ENCODE measurements at regions not wholly inside any gene's neighbourhood (a gene's known extent, or its start where the extent isn't known, plus 50 kb on each side); places are given as distances from the start of the nearest gene placed in this dataset.

- TF ChIP-seq YY1 (IDR thresholded peaks at IDR 0.05; ENCODE audit: low read depth) (no peak), ZBTB7A (IDR thresholded peaks at IDR 0.05; ENCODE audit: low read depth) (no peak), USF1 (IDR thresholded peaks at IDR 0.05) (no peak), MAX (IDR thresholded peaks at IDR 0.05) (no peak), TAF1 (IDR thresholded peaks at IDR 0.05; ENCODE audit: low read depth) (no peak), CEBPB (IDR thresholded peaks at IDR 0.05) (no peak), EP300 (IDR thresholded peaks at IDR 0.05; ENCODE audit: borderline replicate concordance) (no peak), NFIC (IDR thresholded peaks at IDR 0.05) (no peak), EGR1 (IDR thresholded peaks at IDR 0.05) (no peak)
These were observed 215.7 kb upstream of the HNMT start for GRCh38 chr2:137748533-137748932.

All from Ishikawa (cell line).